CD14-positive monocyte (primary cell): ENCODE measurements at regions not wholly inside any gene's neighbourhood (a gene's known extent, or its start where the extent isn't known, plus 50 kb on each side); places are given as distances from the start of the nearest gene placed in this dataset.

ENCODE experiments used
- DNase-seq, 3 donors: peaks; one replicate each; pipeline ENCODE4 v3.0.0-alpha.2; 2011 to 2022
- H2AFZ ChIP-seq: 2 replicates; pipeline ENCODE4 v1.6.0; 2012; ENCODE audit warnings: mild to moderate bottlenecking, low read depth, low read length, inconsistent platforms; ENCODE audit not compliant: insufficient read depth, poor library complexity, severe bottlenecking
- H3K27ac ChIP-seq, 2 donors: 1 replicate in 1 of 2; 2 replicates in 1 of 2; pipeline ENCODE4 v1.5.1; 2012 to 2013; ENCODE audit warnings: low read length in 2 of 2, control low read depth in 1 of 2, inconsistent platforms in 1 of 2, low read depth in 1 of 2, mild to moderate bottlenecking in 1 of 2
- H3K27me3 ChIP-seq, 2 donors: one replicate each; pipeline versions ENCODE4 v1.6.0 to v1.6.1; 2011 to 2013; ENCODE audit warnings: low read length in 2 of 2; ENCODE audit not compliant: control insufficient read depth in 2 of 2, insufficient read depth in 2 of 2
- H3K36me3 ChIP-seq, 2 donors: replicated peaks in 1 of 2; 1 replicate in 1 of 2; 2 replicates in 1 of 2; pipeline versions ENCODE4 v1.5.1 to v1.6.1; 2012 to 2013; ENCODE audit warnings: low read length in 2 of 2, control low read depth in 1 of 2, inconsistent platforms in 1 of 2, mild to moderate bottlenecking in 1 of 2; ENCODE audit not compliant: insufficient read depth in 2 of 2, control insufficient read depth in 1 of 2
- H3K4me1 ChIP-seq, 2 donors: 1 replicate in 1 of 2; 2 replicates in 1 of 2; pipeline versions ENCODE4 v1.5.1 to v1.6.1; 2012 to 2013; ENCODE audit warnings: low read length in 2 of 2, control low read depth in 1 of 2, inconsistent platforms in 1 of 2, mild to moderate bottlenecking in 1 of 2, moderate library complexity in 1 of 2; ENCODE audit not compliant: insufficient read depth in 2 of 2, control insufficient read depth in 1 of 2
- H3K4me2 ChIP-seq: replicated peaks from 2 replicates; pipeline ENCODE3; 2012; ENCODE audit warnings: low read length, moderate library complexity, mild to moderate bottlenecking; ENCODE audit not compliant: poor library complexity, severe bottlenecking; ENCODE audit errors: extremely low read depth
- H3K4me3 ChIP-seq, 3 experiments: fragments of 200-600 bp in 1 of 3; sonication (generic) in 1 of 3; replicated peaks in 1 of 3; 1 replicate in 2 of 3; 2 replicates in 1 of 3; pipeline ENCODE4 v1.5.1; 2011 to 2013; ENCODE audit warnings: low read length in 3 of 3, mild to moderate bottlenecking in 3 of 3, control low read depth in 2 of 3, low read depth in 2 of 3, inconsistent platforms in 1 of 3, moderate library complexity in 1 of 3
- H3K79me2 ChIP-seq: 2 replicates; pipeline ENCODE4 v1.6.0; 2012; ENCODE audit warnings: mild to moderate bottlenecking, control low read depth, inconsistent platforms, low read length, moderate library complexity; ENCODE audit not compliant: insufficient read depth
- H3K9ac ChIP-seq: 2 replicates; pipeline ENCODE4 v1.6.0; 2017; ENCODE audit warnings: low read length, mild to moderate bottlenecking; ENCODE audit not compliant: insufficient read depth, poor library complexity, severe bottlenecking
- H3K9me3 ChIP-seq, 2 donors: replicated peaks in 1 of 2; 1 replicate in 1 of 2; 2 replicates in 1 of 2; pipeline versions ENCODE4 v1.5.1 to v1.6.1; 2012 to 2013; ENCODE audit warnings: low read length in 2 of 2, control low read depth in 1 of 2; ENCODE audit not compliant: control insufficient read depth in 1 of 2, insufficient read depth in 1 of 2
- H4K20me1 ChIP-seq: 2 replicates; pipeline ENCODE4 v1.6.0; 2012; ENCODE audit warnings: mild to moderate bottlenecking, low read length, control low read depth, moderate library complexity; ENCODE audit not compliant: insufficient read depth
- H3K27ac Mint-ChIP-seq, 7 donors: one replicate each; pipeline ENCODE4 v1.8.0; 2020; ENCODE audit warnings: mild to moderate bottlenecking in 7 of 7, mixed read lengths in 7 of 7, moderate library complexity in 6 of 7, inconsistent platforms in 2 of 7
- H3K27me3 Mint-ChIP-seq, 3 donors: one replicate each; pipeline ENCODE4 v1.8.0; 2021 to 2022; ENCODE audit warnings: low read depth in 3 of 3, mild to moderate bottlenecking in 3 of 3, mixed read lengths in 3 of 3, moderate library complexity in 3 of 3, inconsistent platforms in 1 of 3
- H3K36me3 Mint-ChIP-seq, 2 donors: one replicate each; pipeline ENCODE4 v1.8.0; 2020; ENCODE audit warnings: mixed read lengths in 2 of 2, inconsistent platforms in 1 of 2, mild to moderate bottlenecking in 1 of 2
- H3K4me1 Mint-ChIP-seq: one replicate; pipeline ENCODE4 v1.8.0; 2020; ENCODE audit warnings: mild to moderate bottlenecking, mixed read lengths
- H3K4me3 Mint-ChIP-seq, 2 donors: one replicate each; pipeline ENCODE4 v1.8.0; 2020; ENCODE audit warnings: mild to moderate bottlenecking in 2 of 2, mixed read lengths in 2 of 2, moderate library complexity in 1 of 2
- H3K9me3 Mint-ChIP-seq, 7 donors: one replicate each; pipeline ENCODE4 v1.8.0; 2020 to 2022; ENCODE audit warnings: mixed read lengths in 7 of 7, mild to moderate bottlenecking in 6 of 7, moderate library complexity in 6 of 7, inconsistent platforms in 2 of 7
- WGBS: methylation state at CpG from one replicate; pipeline ENCODE4 v1.1.5; 2013; ENCODE audit warnings: missing lambda C conversion rate; ENCODE audit not compliant: insufficient coverage; 5-methylcytosine and 5-hydroxymethylcytosine counted together
- intact Hi-C, 2 donors: fragments of 100-400 bp; cut with micrococcal nuclease; formaldehyde crosslinking; loops; one replicate each; pipeline versions ENCODE4 v1.15.0 to v1.15.1; 2023
- TF ChIP-seq, protein P1 (sequence below): fragments of 200-600 bp; IDR thresholded peaks from one replicate; pipeline ENCODE4 v1.8.0; 2022; ENCODE audit warnings: antibody characterized with exemption, mild to moderate bottlenecking

- H3K79me2 ChIP-seq, result no peaks in the 10 kb centered on the region
- H2AFZ ChIP-seq, result no peak overlapping the region
- Mint-ChIP-seq H3K36me3 (no peaks in the 10 kb centered on the region), H3K4me1 (no peaks in the 10 kb centered on the region), H3K27ac (no peak overlapping the region), H3K27me3 (no peaks in the 10 kb centered on the region), H3K4me3 (no peak overlapping the region), H3K9me3 (peaks cover 0 to 7% (median 2%) of the 10 kb centered on the region in 7 donors)
- TF ChIP-seq, protein P1, sequence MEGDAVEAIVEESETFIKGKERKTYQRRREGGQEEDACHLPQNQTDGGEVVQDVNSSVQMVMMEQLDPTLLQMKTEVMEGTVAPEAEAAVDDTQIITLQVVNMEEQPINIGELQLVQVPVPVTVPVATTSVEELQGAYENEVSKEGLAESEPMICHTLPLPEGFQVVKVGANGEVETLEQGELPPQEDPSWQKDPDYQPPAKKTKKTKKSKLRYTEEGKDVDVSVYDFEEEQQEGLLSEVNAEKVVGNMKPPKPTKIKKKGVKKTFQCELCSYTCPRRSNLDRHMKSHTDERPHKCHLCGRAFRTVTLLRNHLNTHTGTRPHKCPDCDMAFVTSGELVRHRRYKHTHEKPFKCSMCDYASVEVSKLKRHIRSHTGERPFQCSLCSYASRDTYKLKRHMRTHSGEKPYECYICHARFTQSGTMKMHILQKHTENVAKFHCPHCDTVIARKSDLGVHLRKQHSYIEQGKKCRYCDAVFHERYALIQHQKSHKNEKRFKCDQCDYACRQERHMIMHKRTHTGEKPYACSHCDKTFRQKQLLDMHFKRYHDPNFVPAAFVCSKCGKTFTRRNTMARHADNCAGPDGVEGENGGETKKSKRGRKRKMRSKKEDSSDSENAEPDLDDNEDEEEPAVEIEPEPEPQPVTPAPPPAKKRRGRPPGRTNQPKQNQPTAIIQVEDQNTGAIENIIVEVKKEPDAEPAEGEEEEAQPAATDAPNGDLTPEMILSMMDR, result no peak
- H4K20me1 ChIP-seq, result no peaks in the 10 kb centered on the region
- 100% methylated on average over 1 of the region's 6 CpGs for WGBS
- no peak overlapping the region for H3K27ac ChIP-seq
- no peaks in the 10 kb centered on the region for H3K36me3 ChIP-seq
- H3K9me3 ChIP-seq, result no peaks in the 10 kb centered on the region
- H3K4me1 ChIP-seq, result no peaks in the 10 kb centered on the region
- intact Hi-C loops, result no loop called here
- H3K9ac ChIP-seq, result no peak overlapping the region
- no peak overlapping the region for H3K4me2 ChIP-seq
- no peak for DNase-seq
- no peaks in the 10 kb centered on the region for H3K27me3 ChIP-seq
- no peak overlapping the region for H3K4me3 ChIP-seq
These were observed 1432.4 kb downstream of the FAM181B start for GRCh38 chr11:81301166-81301830.

- no peaks in the 10 kb centered on the region for H3K27me3 ChIP-seq
- intact Hi-C loops, result no loop called here
- H3K9ac ChIP-seq, result no peak overlapping the region
- Mint-ChIP-seq H3K27me3 (no peaks in the 10 kb centered on the region), H3K4me3 (no peak overlapping the region), H3K27ac (no peak overlapping the region), H3K4me1 (no peaks in the 10 kb centered on the region), H3K36me3 (no peaks in the 10 kb centered on the region), H3K9me3 (peaks cover 3 to 16% (median 6%) of the 10 kb centered on the region in 7 donors)
- no peaks in the 10 kb centered on the region for H3K79me2 ChIP-seq
- TF ChIP-seq, protein P1, result no peak
- H3K36me3 ChIP-seq, result no peaks in the 10 kb centered on the region
- H3K4me1 ChIP-seq, result no peaks in the 10 kb centered on the region
- peaks cover 8 to 12% of the 10 kb centered on the region in 2 donors for H3K9me3 ChIP-seq
- no CpG with 5 or more reads among the region's 5 CpGs for WGBS
- no peaks in the 10 kb centered on the region for H4K20me1 ChIP-seq
- H3K4me2 ChIP-seq, result no peak overlapping the region
- H3K27ac ChIP-seq, result no peak overlapping the region
- DNase-seq, result no peak
- no peak overlapping the region for H3K4me3 ChIP-seq
- no peak overlapping the region for H2AFZ ChIP-seq
These were observed 1446.7 kb downstream of the FAM181B start for GRCh38 chr11:81286959-81287358.
